HEK293T (cell line): ENCODE measurements at regions not wholly inside any gene's neighbourhood (a gene's known extent, or its start where the extent isn't known, plus 50 kb on each side); places are given as distances from the start of the nearest gene placed in this dataset.

ENCODE experiments used
- FOXA1 ChIP-seq: fragments of 450-650 bp; IDR thresholded peaks from 2 replicates; pipeline ENCODE4 v1.6.1; 2016; ENCODE audit warnings: mild to moderate bottlenecking
- FOXM1 ChIP-seq: fragments of 450-650 bp; IDR thresholded peaks from 2 replicates; pipeline ENCODE4 v1.6.1; 2017; ENCODE audit warnings: mild to moderate bottlenecking, borderline replicate concordance
- LEF1 ChIP-seq: fragments of 450-650 bp; IDR thresholded peaks from 2 replicates; pipeline ENCODE4 v1.6.1; 2017; ENCODE audit warnings: mild to moderate bottlenecking, borderline replicate concordance
- SP1 ChIP-seq: fragments of 450-650 bp; IDR thresholded peaks from 2 replicates; pipeline ENCODE4 v1.6.1; 2017

GRCh38 chr2:37812941-37813730 is 112.0 kb upstream of the RMDN2 start:
- TF ChIP-seq FOXM1: no peak
- TF ChIP-seq FOXA1: no peak
- no peak for TF ChIP-seq LEF1
- TF ChIP-seq SP1: no peak
